ENCODE measurements at regions not wholly inside any gene's neighbourhood (a gene's known extent, or its start where the extent isn't known, plus 50 kb on each side); places are given as distances from the start of the nearest gene placed in this dataset.

GRCh38 chr6:1526398-1527072 is 83.2 kb upstream of the FOXC1 start:
- TF ChIP-seq CTCF (IDR thresholded peaks at IDR 0.05): no peak
- TF ChIP-seq POLR2A (IDR thresholded peaks at IDR 0.05): no peak

Measured in adrenal gland (tissue), 5 donors.